ENCODE measurements at regions not wholly inside any gene's neighbourhood (a gene's known extent, or its start where the extent isn't known, plus 50 kb on each side); places are given as distances from the start of the nearest gene placed in this dataset.

DNA sequence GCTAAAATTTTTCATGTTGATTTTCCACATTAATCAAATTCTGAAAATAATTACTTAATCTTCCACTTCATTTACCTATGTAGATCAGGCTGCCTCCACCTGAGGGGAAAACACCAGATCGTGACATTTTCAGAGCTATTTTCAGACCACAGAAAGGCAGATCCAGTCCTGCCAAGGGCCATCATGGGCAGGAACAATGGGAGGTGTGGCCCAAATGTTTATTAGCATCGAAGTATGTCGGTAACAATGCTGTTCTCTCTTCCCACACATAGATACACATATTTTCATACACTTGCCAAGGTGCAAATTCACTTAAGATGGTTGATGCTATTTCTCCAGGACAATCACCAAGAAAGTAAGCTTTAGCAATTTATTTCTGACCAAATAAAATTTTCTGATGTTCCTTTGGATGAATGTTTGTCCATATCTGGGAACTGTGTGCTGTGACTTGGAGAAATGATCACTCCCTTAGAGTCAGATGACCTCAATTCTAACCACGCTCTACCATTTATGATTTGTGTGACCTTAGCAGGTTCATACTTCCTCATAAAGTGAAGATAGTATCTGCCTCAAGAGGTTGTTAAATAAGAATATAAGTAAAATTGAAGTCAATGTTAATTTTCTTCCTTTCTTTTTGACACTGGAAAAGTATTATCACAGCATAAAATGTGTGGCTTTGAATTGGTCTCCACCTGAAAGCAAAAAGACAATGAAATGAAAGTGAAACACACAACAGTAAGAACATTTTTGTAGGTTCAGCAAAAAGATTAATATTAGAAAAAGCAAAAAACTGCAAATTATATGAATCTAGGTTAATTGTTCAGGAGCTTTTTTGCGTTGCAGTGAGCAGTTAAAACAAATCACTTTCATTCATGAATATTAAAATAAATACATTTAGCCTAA, 310.4 kb upstream of the PHF14 start:
- H3K27ac ChIP-seq, result no peak overlapping the region
- TF ChIP-seq ZFX (IDR thresholded peaks at IDR 0.05; ENCODE audit: borderline replicate concordance), result no peak
- TF ChIP-seq, protein P1, sequence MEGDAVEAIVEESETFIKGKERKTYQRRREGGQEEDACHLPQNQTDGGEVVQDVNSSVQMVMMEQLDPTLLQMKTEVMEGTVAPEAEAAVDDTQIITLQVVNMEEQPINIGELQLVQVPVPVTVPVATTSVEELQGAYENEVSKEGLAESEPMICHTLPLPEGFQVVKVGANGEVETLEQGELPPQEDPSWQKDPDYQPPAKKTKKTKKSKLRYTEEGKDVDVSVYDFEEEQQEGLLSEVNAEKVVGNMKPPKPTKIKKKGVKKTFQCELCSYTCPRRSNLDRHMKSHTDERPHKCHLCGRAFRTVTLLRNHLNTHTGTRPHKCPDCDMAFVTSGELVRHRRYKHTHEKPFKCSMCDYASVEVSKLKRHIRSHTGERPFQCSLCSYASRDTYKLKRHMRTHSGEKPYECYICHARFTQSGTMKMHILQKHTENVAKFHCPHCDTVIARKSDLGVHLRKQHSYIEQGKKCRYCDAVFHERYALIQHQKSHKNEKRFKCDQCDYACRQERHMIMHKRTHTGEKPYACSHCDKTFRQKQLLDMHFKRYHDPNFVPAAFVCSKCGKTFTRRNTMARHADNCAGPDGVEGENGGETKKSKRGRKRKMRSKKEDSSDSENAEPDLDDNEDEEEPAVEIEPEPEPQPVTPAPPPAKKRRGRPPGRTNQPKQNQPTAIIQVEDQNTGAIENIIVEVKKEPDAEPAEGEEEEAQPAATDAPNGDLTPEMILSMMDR (IDR thresholded peaks at IDR 0.05), result no peak

DNA sequence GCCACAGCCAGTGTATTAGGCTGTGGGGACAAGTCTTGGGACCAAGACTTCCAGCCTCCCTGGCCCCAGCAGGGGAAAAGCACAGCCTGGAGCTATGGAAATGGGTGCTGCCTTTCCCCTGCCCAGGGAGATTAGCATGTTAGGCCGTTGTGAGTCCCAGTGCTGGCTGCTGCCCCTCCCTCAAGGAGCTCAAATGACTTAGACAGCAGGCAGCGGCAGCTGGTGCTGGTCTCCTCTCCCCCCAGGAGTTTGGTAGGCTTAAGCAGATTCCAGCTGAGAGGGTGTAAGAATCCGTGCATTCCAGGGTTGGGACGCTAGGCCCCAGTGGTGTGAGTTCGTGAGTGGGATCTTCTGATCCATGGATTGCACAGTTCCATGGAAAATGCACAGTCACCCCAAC, 301.5 kb upstream of the PHF14 start:
- TF ChIP-seq, protein P1 (IDR thresholded peaks at IDR 0.05), result no peak
- TF ChIP-seq ZFX (IDR thresholded peaks at IDR 0.05; ENCODE audit: borderline replicate concordance), result no peak
- no peak overlapping the region for H3K27ac ChIP-seq

DNA sequence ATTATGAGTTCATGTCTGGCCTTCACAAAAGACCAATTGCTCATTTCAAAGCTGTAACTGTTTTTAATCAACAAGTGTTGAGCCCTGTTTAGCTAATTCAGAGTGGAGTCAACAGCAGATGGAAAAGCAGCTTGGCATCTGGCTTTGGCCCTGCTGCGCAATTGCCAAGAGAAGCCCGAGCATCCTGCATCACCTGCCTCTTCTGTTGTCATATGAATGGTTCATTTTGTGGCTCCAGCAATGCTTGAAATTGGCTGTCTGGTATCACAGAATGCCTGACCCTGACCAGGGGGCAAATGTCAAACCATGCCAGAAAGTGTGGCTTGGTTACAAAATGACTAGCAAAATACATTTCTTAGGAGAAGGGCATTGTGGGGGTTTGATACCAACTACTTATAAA, 296.5 kb upstream of the PHF14 start:
- TF ChIP-seq ZFX (IDR thresholded peaks at IDR 0.05; ENCODE audit: borderline replicate concordance), result no peak
- TF ChIP-seq, protein P1 (IDR thresholded peaks at IDR 0.05), result no peak
- H3K27ac ChIP-seq, result no peak overlapping the region

DNA sequence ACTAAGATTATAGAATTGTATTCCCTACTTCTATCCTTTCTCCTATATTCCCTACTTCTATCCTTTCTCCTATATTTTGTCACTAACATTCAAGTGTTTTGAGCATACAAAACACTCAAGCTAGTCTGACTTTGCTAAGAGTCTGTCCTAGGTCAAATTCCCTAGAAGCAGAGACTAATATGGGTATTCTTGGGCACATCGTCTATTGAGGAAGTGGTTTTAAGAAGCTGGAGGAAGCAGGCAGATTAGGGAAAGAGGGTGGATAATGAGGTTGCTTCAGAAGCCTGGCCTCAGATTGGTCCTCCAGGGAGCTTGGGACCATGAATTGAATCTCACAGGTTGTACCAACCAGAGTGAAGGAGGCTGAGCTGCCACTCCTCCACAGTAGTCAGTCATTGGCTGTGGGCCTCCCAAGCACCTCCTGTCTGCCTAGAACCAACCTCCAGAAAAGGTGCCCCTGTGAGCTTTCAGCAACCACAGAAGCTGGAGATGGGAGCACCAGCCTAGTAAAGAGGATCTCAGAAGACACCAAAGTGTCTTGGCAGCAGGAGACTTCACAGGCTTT, 295.9 kb upstream of the PHF14 start:
- TF ChIP-seq, protein P1 (IDR thresholded peaks at IDR 0.05), result no peak
- no peak for TF ChIP-seq ZFX (IDR thresholded peaks at IDR 0.05; ENCODE audit: borderline replicate concordance)
- no peak overlapping the region for H3K27ac ChIP-seq

DNA sequence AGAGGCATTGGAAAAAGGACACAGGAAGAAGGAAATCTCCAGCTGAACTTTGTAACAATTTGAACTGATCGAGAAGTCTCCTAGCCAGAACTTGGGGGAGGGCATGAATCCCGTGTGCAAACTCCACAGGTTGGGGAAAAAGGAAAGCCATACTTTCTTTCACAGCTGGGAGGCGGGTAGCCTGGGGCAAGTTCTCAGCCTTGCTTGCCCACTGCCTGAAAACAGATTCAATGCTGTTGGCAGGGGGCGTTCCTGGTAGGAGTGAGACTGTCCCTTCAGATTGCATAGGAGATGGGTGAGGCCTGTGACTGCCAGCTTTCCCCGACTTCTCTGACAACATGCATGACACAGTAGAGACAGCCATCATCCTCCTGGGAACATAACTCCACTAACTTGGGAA, 289.1 kb upstream of the PHF14 start:
- no peak overlapping the region for H3K27ac ChIP-seq
- no peak for TF ChIP-seq ZFX (IDR thresholded peaks at IDR 0.05; ENCODE audit: borderline replicate concordance)
- TF ChIP-seq, protein P1 (IDR thresholded peaks at IDR 0.05), result no peak

DNA sequence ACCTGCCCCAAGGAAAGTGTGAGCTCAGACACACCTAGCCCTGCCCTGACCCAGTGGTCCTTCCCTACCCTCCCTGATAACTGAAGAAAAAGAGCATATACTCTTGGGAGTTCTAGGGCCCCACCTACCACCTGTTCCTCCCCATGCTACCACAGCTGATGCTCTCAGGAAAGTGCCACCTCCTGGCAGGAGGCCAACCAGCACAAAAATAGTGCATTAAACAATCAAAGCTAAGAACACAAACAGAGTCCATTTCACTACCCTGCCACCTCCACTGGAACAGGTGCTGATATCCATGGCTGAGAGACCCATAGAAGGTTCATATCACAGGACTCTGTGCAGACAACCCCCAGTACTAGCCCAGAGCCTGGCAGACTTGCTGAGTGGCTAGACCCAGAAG, 288.6 kb upstream of the PHF14 start:
- TF ChIP-seq, protein P1 (IDR thresholded peaks at IDR 0.05), result no peak
- no peak for TF ChIP-seq ZFX (IDR thresholded peaks at IDR 0.05; ENCODE audit: borderline replicate concordance)
- H3K27ac ChIP-seq, result no peak overlapping the region

DNA sequence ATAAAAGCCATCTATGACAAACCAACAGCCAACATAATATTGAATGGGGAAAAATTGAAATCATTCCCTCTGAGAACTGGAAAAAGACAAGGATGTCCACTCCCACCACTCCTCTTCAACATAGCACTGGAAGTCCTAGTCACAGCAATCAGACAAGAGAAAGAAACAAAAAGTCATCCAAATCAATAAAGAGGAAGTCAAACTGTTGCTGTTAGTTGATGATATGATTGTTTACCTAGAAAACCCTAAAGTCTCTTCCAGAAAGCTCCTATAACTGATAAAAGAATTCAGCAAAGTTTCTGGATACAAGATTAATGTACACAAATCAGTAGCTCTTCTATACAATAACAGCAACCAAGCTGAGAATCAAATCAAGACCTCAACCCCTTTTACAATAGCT, 285.1 kb upstream of the PHF14 start:
- H3K27ac ChIP-seq, result no peak overlapping the region
- TF ChIP-seq ZFX (IDR thresholded peaks at IDR 0.05; ENCODE audit: borderline replicate concordance), result no peak
- TF ChIP-seq, protein P1 (IDR thresholded peaks at IDR 0.05), result no peak
